ENCODE measurements at regions not wholly inside any gene's neighbourhood (a gene's known extent, or its start where the extent isn't known, plus 50 kb on each side); places are given as distances from the start of the nearest gene placed in this dataset.

- no peak for TF ChIP-seq CTCF (IDR thresholded peaks at IDR 0.05)
- no peak for TF ChIP-seq EZH2 (IDR thresholded peaks at IDR 0.05)
- no peak for TF ChIP-seq EZH2phosphoT487 (IDR thresholded peaks at IDR 0.05)
Measured at GRCh38 chr3:95348879-95349278, 1286.0 kb downstream of the NSUN3 start.

Data from neural progenitor cell (in vitro differentiated cells).